Endothelial cell of umbilical vein (primary cell): ENCODE measurements at regions not wholly inside any gene's neighbourhood (a gene's known extent, or its start where the extent isn't known, plus 50 kb on each side); places are given as distances from the start of the nearest gene placed in this dataset.

ENCODE experiments used
- BruUV-seq: library from RNA; stranded (reverse); fragments of 400-500 nt; replicated peaks from 2 replicates; lab custom pipeline; 2021; lab: Mats Ljungman, UMichigan
- CTCF ChIA-PET: fragments of 300-600, 350-600 bp; sonication (Branson Sonifier 250); formaldehyde crosslinking; loops from one replicate; lab custom pipeline; 2021; ENCODE audit warnings: antibody characterized with exemption, inconsistent platforms; lab: Charles Lee
- POLR2A ChIA-PET: fragments of 300-600, 350-600 bp; sonication (Branson Sonifier 250); formaldehyde crosslinking; loops from one replicate; lab custom pipeline; 2021; ENCODE audit warnings: antibody characterized with exemption, inconsistent platforms; lab: Charles Lee
- DNase-seq: peaks from one replicate; pipeline ENCODE4 v3.0.0-alpha.2; 2011; ENCODE audit warnings: low read depth, low spot score
- FAIRE-seq: peaks from 2 replicates; lab custom pipeline; 2011; peaks lifted over from hg19 to GRCh38; lab: Jason Lieb, UNC
- H2AFZ ChIP-seq: 2 replicates; pipeline ENCODE4 v1.6.0; 2012; ENCODE audit warnings: low read depth, low read length, control low read depth, inconsistent platforms
- H3K27ac ChIP-seq: 2 replicates; pipeline ENCODE4 v1.5.1; 2011; ENCODE audit warnings: low read depth, mild to moderate bottlenecking, control low read depth, low read length, moderate library complexity; ENCODE audit not compliant: insufficient read depth
- H3K27me3 ChIP-seq, 2 experiments: 2 replicates each; pipeline versions ENCODE4 v1.6.0 to v1.6.1; 2011; ENCODE audit warnings: low read length in 2 of 2, mixed read lengths in 1 of 2; ENCODE audit not compliant: control insufficient read depth in 2 of 2, insufficient read depth in 2 of 2
- H3K36me3 ChIP-seq, 2 experiments: 2 replicates in 1 of 2; 3 replicates in 1 of 2; pipeline ENCODE4 v1.5.1; 2011; ENCODE audit warnings: low read length in 2 of 2, mild to moderate bottlenecking in 1 of 2, moderate library complexity in 1 of 2; ENCODE audit not compliant: control insufficient read depth in 2 of 2, insufficient read depth in 2 of 2; ENCODE audit errors: extremely low read depth in 1 of 2
- H3K4me1 ChIP-seq: 3 replicates; pipeline ENCODE4 v1.5.1; 2011; ENCODE audit warnings: mild to moderate bottlenecking, low read length; ENCODE audit not compliant: control insufficient read depth, insufficient read depth; ENCODE audit errors: extremely low read depth
- H3K4me2 ChIP-seq: 2 replicates; pipeline ENCODE4 v1.6.1; 2011; ENCODE audit warnings: low read length, control low read depth, mixed read lengths; ENCODE audit not compliant: insufficient read depth
- H3K4me3 ChIP-seq, 3 experiments: fragments of 200-600 bp in 1 of 3; sonication (generic), shearing (Covaris generic) in 1 of 3; replicated peaks in 1 of 3; 2 replicates each; pipeline ENCODE4 v1.5.1; 2011 to 2016; ENCODE audit warnings: control low read depth in 3 of 3, low read length in 3 of 3, mild to moderate bottlenecking in 2 of 3, inconsistent platforms in 1 of 3, low read depth in 1 of 3, moderate library complexity in 1 of 3; ENCODE audit not compliant: insufficient read depth in 1 of 3
- H3K79me2 ChIP-seq: 2 replicates; pipeline ENCODE4 v1.6.0; 2012; ENCODE audit warnings: low read length, inconsistent platforms; ENCODE audit not compliant: control insufficient read depth, insufficient read depth
- H3K9ac ChIP-seq: replicated peaks from 2 replicates; pipeline ENCODE3; 2011; ENCODE audit warnings: low read length, control low read depth; ENCODE audit not compliant: insufficient read depth; ENCODE audit errors: extremely low read depth
- H3K9me1 ChIP-seq: replicated peaks from 3 replicates; pipeline ENCODE4 v1.6.0; 2011; ENCODE audit warnings: mild to moderate bottlenecking, low read length; ENCODE audit not compliant: control insufficient read depth, insufficient read depth; ENCODE audit errors: extremely low read depth
- H3K9me3 ChIP-seq: replicated peaks from 2 replicates; pipeline ENCODE4 v1.5.1; 2012; ENCODE audit warnings: low read length, inconsistent platforms; ENCODE audit not compliant: control insufficient read depth, insufficient read depth
- H4K20me1 ChIP-seq: replicated peaks from 2 replicates; pipeline ENCODE3; 2011; ENCODE audit warnings: mild to moderate bottlenecking, low read length; ENCODE audit not compliant: control insufficient read depth, insufficient read depth; ENCODE audit errors: extremely low read depth
- CTCF ChIP-seq, 2 donors: IDR thresholded peaks; 1 replicate in 1 of 2; 2 replicates in 1 of 2; pipeline ENCODE4 v1.5.1; 2011; ENCODE audit warnings: low read length in 2 of 2, mild to moderate bottlenecking in 2 of 2, moderate library complexity in 2 of 2, control low read depth in 1 of 2, inconsistent platforms in 1 of 2, low read depth in 1 of 2; ENCODE audit not compliant: insufficient read depth in 1 of 2; ENCODE audit errors: extremely low read depth in 1 of 2
- EZH2 ChIP-seq: IDR thresholded peaks from 2 replicates; pipeline ENCODE4 v1.6.1; 2012; ENCODE audit warnings: borderline replicate concordance, low read depth, mild to moderate bottlenecking, moderate library complexity, low read length, inconsistent platforms; ENCODE audit not compliant: severe bottlenecking
- FOS ChIP-seq: IDR thresholded peaks from 2 replicates; pipeline ENCODE4 v1.6.1; 2011; ENCODE audit warnings: mild to moderate bottlenecking, low read length, moderate library complexity, borderline replicate concordance; ENCODE audit not compliant: insufficient read depth
- GATA2 ChIP-seq: IDR thresholded peaks from 2 replicates; pipeline ENCODE4 v1.7.0; 2011; ENCODE audit warnings: low read depth, mild to moderate bottlenecking, moderate library complexity, mixed read lengths, low read length; ENCODE audit not compliant: insufficient read length, insufficient read depth
- JUN ChIP-seq: IDR thresholded peaks from 2 replicates; pipeline ENCODE4 v1.6.1; 2011; ENCODE audit warnings: borderline replicate concordance, low read depth; ENCODE audit not compliant: insufficient read length, insufficient read depth
- MAX ChIP-seq: IDR thresholded peaks from 2 replicates; pipeline ENCODE4 v1.6.1; 2011; ENCODE audit not compliant: insufficient read depth, insufficient read length
- MYC ChIP-seq: IDR thresholded peaks from one replicate; pipeline ENCODE4 v1.6.1; 2011; ENCODE audit warnings: mild to moderate bottlenecking, low read depth, low read length
- POLR2A ChIP-seq: IDR thresholded peaks from 2 replicates; pipeline ENCODE4 v1.6.1; 2012; ENCODE audit warnings: low read depth, mild to moderate bottlenecking, control low read depth, low read length
- POLR2AphosphoS5 ChIP-seq: IDR thresholded peaks from 2 replicates; pipeline ENCODE4 v1.6.1; 2012; ENCODE audit warnings: low read depth, mild to moderate bottlenecking, control low read depth, low read length, moderate library complexity; ENCODE audit not compliant: insufficient read depth
- dilution Hi-C: fragments of 300-500 bp; cut with MboI; formaldehyde crosslinking; loops from one replicate; pipeline ENCODE4 v1.15.0; 2019; ENCODE audit warnings: low sequenced_read_pairs; ENCODE audit not compliant: extremely low pct_ligation_motif_present
- intact Hi-C: fragments of 100-400 bp; cut with micrococcal nuclease; formaldehyde crosslinking; loops from one replicate; pipeline ENCODE4 v1.10.0; 2022

- Histone ChIP-seq H3K4me3 (no peak overlapping the region), H3K9ac (no peak overlapping the region), H3K27me3 (no peaks in the 10 kb centered on the region), H3K4me2 (no peak overlapping the region), H3K9me3 (no peaks in the 10 kb centered on the region), H3K4me1 (peaks cover 18% of the 10 kb centered on the region), H3K9me1 (no peaks in the 10 kb centered on the region), H3K27ac (no peak overlapping the region), H4K20me1 (no peaks in the 10 kb centered on the region), H3K36me3 (no peaks in the 10 kb centered on the region), H2AFZ (no peak overlapping the region), H3K79me2 (no peaks in the 10 kb centered on the region)
- intact Hi-C loops (no loop called here), dilution Hi-C loops (no loop called here)
- TF ChIP-seq POLR2AphosphoS5 (no peak), MYC (no peak), MAX (no peak), GATA2 (no peak), FOS (no peak), POLR2A (no peak), EZH2 (no peak), CTCF (IDR thresholded peaks at IDR 0.05; ENCODE audit: extremely low read depth in 1 of 2, insufficient read depth in 1 of 2, low read depth in 1 of 2, low read length in 2 of 2) (no peak), JUN (no peak)
- CTCF ChIA-PET: interaction anchor here (1.5 kb wide), 1 partner anchor 8 kb away, joined by 5 read pairs; no protein-coding TSS in a partner anchor
- BruUV-seq: no TSS peak
- POLR2A ChIA-PET: no interaction called here
- no peak for FAIRE-seq
- DNase-seq: no peak
Observed at GRCh38 chr12:89179245-89179644, 173.1 kb downstream of the DUSP6 start.
